ENCODE measurements at regions not wholly inside any gene's neighbourhood (a gene's known extent, or its start where the extent isn't known, plus 50 kb on each side); places are given as distances from the start of the nearest gene placed in this dataset.
"Not testable (repeated sequence)": the region's sequence is repeated elsewhere in the genome, so short reads cannot be mapped to it uniquely, and the experiment has no call there.

- FAIRE-seq, result not testable (repeated sequence)
These were observed 71.0 kb downstream of the DAPL1 start for GRCh38 chr2:158866082-158866481.

- FAIRE-seq, result not testable (repeated sequence)
These were observed 72.5 kb downstream of the DAPL1 start for GRCh38 chr2:158867531-158868191.

- not testable (repeated sequence) for FAIRE-seq
These were observed 73.3 kb downstream of the DAPL1 start for GRCh38 chr2:158868386-158868785.

GRCh38 chr2:158869122-158869521 lies 74.0 kb downstream of the DAPL1 start:
- not testable (repeated sequence) for FAIRE-seq

GRCh38 chr2:158869609-158870008 lies 74.5 kb downstream of the DAPL1 start:
- not testable (repeated sequence) for FAIRE-seq

GRCh38 chr2:158878003-158878402 lies 82.9 kb downstream of the DAPL1 start:
- no peak for FAIRE-seq

- peak; percentile 62 for FAIRE-seq
These were observed 84.2 kb downstream of the DAPL1 start for GRCh38 chr2:158879229-158879903.

- no peak for FAIRE-seq
These were observed 86.1 kb upstream of the TANC1 start for GRCh38 chr2:158882297-158882696.

GRCh38 chr2:158884552-158884951 lies 83.9 kb upstream of the TANC1 start:
- not testable (repeated sequence) for FAIRE-seq

- not testable (repeated sequence) for FAIRE-seq
These were observed 83.3 kb upstream of the TANC1 start for GRCh38 chr2:158885018-158885678.

- not testable (repeated sequence) for FAIRE-seq
These were observed 82.8 kb upstream of the TANC1 start for GRCh38 chr2:158885679-158886050.

- no peak for FAIRE-seq
These were observed 79.1 kb upstream of the TANC1 start for GRCh38 chr2:158889135-158889853.

GRCh38 chr2:158890296-158890905 lies 78.0 kb upstream of the TANC1 start:
- FAIRE-seq, result no peak

GRCh38 chr2:158893026-158893425 lies 75.4 kb upstream of the TANC1 start:
- FAIRE-seq, result no peak

- FAIRE-seq, result no peak
These were observed 75.0 kb upstream of the TANC1 start for GRCh38 chr2:158893474-158893873.

GRCh38 chr2:158894078-158894477 lies 74.4 kb upstream of the TANC1 start:
- FAIRE-seq, result no peak

- FAIRE-seq, result no peak
These were observed 73.9 kb upstream of the TANC1 start for GRCh38 chr2:158894572-158894971.

- no peak for FAIRE-seq
These were observed 68.1 kb upstream of the TANC1 start for GRCh38 chr2:158900345-158900744.

GRCh38 chr2:158902005-158902398 lies 66.4 kb upstream of the TANC1 start:
- no peak for FAIRE-seq

GRCh38 chr2:158903711-158904405 lies 64.6 kb upstream of the TANC1 start:
- no peak for FAIRE-seq

- FAIRE-seq, result no peak
These were observed 63.7 kb upstream of the TANC1 start for GRCh38 chr2:158904627-158905177.

- FAIRE-seq, result no peak
These were observed 63.1 kb upstream of the TANC1 start for GRCh38 chr2:158905341-158905740.
